RWPE2 (cell line): ENCODE measurements at regions not wholly inside any gene's neighbourhood (a gene's known extent, or its start where the extent isn't known, plus 50 kb on each side); places are given as distances from the start of the nearest gene placed in this dataset.

ENCODE experiments used
- ATAC-seq: fragments of 200-7000 bp; cut with Tn5 transposase; 3 replicates; pipeline ENCODE4 v1.9.1; 2021; ENCODE audit warnings: low read depth
- DNase-seq: peaks from one replicate; pipeline ENCODE4 v3.0.0-alpha.2; 2020; ENCODE audit warnings: low spot score
- H3K27ac ChIP-seq: fragments of 450-650 bp; 2 replicates; pipeline ENCODE4 v1.5.1; 2017; ENCODE audit warnings: mild to moderate bottlenecking; ENCODE audit not compliant: poor library complexity, severe bottlenecking
- H3K27me3 ChIP-seq: fragments of 250-450 bp; sonication (Bioruptor Pico); 2 replicates; pipeline ENCODE4 v1.5.1; 2021; ENCODE audit warnings: mild to moderate bottlenecking, moderate library complexity; ENCODE audit not compliant: insufficient read depth, poor library complexity, severe bottlenecking
- H3K36me3 ChIP-seq: fragments of 250-450 bp; sonication (Bioruptor Pico); 2 replicates; pipeline ENCODE4 v1.5.1; 2020; ENCODE audit warnings: low read depth, mild to moderate bottlenecking, moderate library complexity
- H3K4me1 ChIP-seq: fragments of 250-450 bp; sonication (Bioruptor Pico); 2 replicates; pipeline ENCODE4 v1.5.1; 2021; ENCODE audit warnings: mild to moderate bottlenecking, moderate library complexity; ENCODE audit not compliant: insufficient read depth, poor library complexity, severe bottlenecking
- H3K4me3 ChIP-seq: fragments of 250-450 bp; sonication (Bioruptor Pico); 2 replicates; pipeline ENCODE4 v1.5.1; 2021; ENCODE audit warnings: mild to moderate bottlenecking, moderate library complexity; ENCODE audit not compliant: severe bottlenecking
- H3K9me3 ChIP-seq: fragments of 250-450 bp; sonication (Bioruptor Pico); 2 replicates; pipeline ENCODE4 v1.5.1; 2021; ENCODE audit warnings: mild to moderate bottlenecking, moderate library complexity; ENCODE audit not compliant: severe bottlenecking
- CTCF ChIP-seq: fragments of 450-650 bp; IDR thresholded peaks from one replicate; pipeline ENCODE4 v1.5.1; 2017; ENCODE audit warnings: mild to moderate bottlenecking, moderate library complexity; ENCODE audit not compliant: poor library complexity, severe bottlenecking

- Histone ChIP-seq H3K4me3 (no peak overlapping the region), H3K4me1 (no peaks in the 10 kb centered on the region), H3K27me3 (no peaks in the 10 kb centered on the region), H3K27ac (no peak overlapping the region), H3K9me3 (no peaks in the 10 kb centered on the region), H3K36me3 (no peaks in the 10 kb centered on the region)
- ATAC-seq, result no peak
- DNase-seq, result no peak
- no peak for TF ChIP-seq CTCF
These were observed 224.4 kb upstream of the POU2AF2 start for GRCh38 chr11:111021131-111021530.

- no peak overlapping the region for H3K27ac ChIP-seq
- ATAC-seq (no peak), DNase-seq (no peak)
- no peaks in the 10 kb centered on the region for H3K9me3 ChIP-seq
- H3K27me3 ChIP-seq, result no peaks in the 10 kb centered on the region
- no peak overlapping the region for H3K4me3 ChIP-seq
- no peaks in the 10 kb centered on the region for H3K36me3 ChIP-seq
- no peaks in the 10 kb centered on the region for H3K4me1 ChIP-seq
- TF ChIP-seq CTCF, result no peak
These were observed 225.5 kb upstream of the POU2AF2 start for GRCh38 chr11:111019871-111020670.

GRCh38 chr11:111019451-111019850 is 226.1 kb upstream of the POU2AF2 start:
- TF ChIP-seq CTCF, result no peak
- H3K4me3 ChIP-seq, result no peak overlapping the region
- DNase-seq (no peak), ATAC-seq (no peak)
- no peaks in the 10 kb centered on the region for H3K36me3 ChIP-seq
- H3K4me1 ChIP-seq, result no peaks in the 10 kb centered on the region
- H3K27me3 ChIP-seq, result no peaks in the 10 kb centered on the region
- no peak overlapping the region for H3K27ac ChIP-seq
- H3K9me3 ChIP-seq, result no peaks in the 10 kb centered on the region

- TF ChIP-seq CTCF, result no peak
- no peaks in the 10 kb centered on the region for H3K9me3 ChIP-seq
- no peak for DNase-seq
- H3K4me1 ChIP-seq, result no peaks in the 10 kb centered on the region
- no peaks in the 10 kb centered on the region for H3K27me3 ChIP-seq
- ATAC-seq, result no peak
- H3K27ac ChIP-seq, result no peak overlapping the region
- no peak overlapping the region for H3K4me3 ChIP-seq
- no peaks in the 10 kb centered on the region for H3K36me3 ChIP-seq
These were observed 227.0 kb upstream of the POU2AF2 start for GRCh38 chr11:111018566-111018965.

- Histone ChIP-seq H3K36me3 (no peaks in the 10 kb centered on the region), H3K27me3 (no peaks in the 10 kb centered on the region), H3K4me3 (no peak overlapping the region), H3K9me3 (no peaks in the 10 kb centered on the region), H3K4me1 (no peaks in the 10 kb centered on the region), H3K27ac (no peak overlapping the region)
- DNase-seq, result no peak
- no peak for TF ChIP-seq CTCF
- ATAC-seq, result no peak
These were observed 233.0 kb upstream of the POU2AF2 start for GRCh38 chr11:111012491-111012890.
